GM18861 (cell line): ENCODE measurements at regions not wholly inside any gene's neighbourhood (a gene's known extent, or its start where the extent isn't known, plus 50 kb on each side); places are given as distances from the start of the nearest gene placed in this dataset.
"Not testable (repeated sequence)": the region's sequence is repeated elsewhere in the genome, so short reads cannot be mapped to it uniquely, and the experiment has no call there.

Experiments used
- ATAC-seq: cut with Tn5 transposase; IDR thresholded peaks from one replicate; pipeline ENCODE4 v1.9.1; 2021; ENCODE audit not compliant: unreplicated experiment

- ATAC-seq, result no peak
Observed at GRCh38 chr5:6321078-6321477, 57.3 kb downstream of the MED10 start.

- no peak for ATAC-seq
Observed at GRCh38 chr5:6319116-6319515, 59.2 kb downstream of the MED10 start.

- no peak for ATAC-seq
Observed at GRCh38 chr5:6317116-6317798, 61.1 kb downstream of the MED10 start.

- ATAC-seq, result no peak
Observed at GRCh38 chr5:6315580-6315979, 62.8 kb downstream of the MED10 start.

GRCh38 chr5:6311568-6312501 is 66.5 kb downstream of the MED10 start:
- no peak for ATAC-seq

- no peak for ATAC-seq
Observed at GRCh38 chr5:6309949-6310348, 68.4 kb downstream of the MED10 start.

- no peak for ATAC-seq
Observed at GRCh38 chr5:6308683-6309082, 69.7 kb downstream of the MED10 start.

- ATAC-seq, result no peak
Observed at GRCh38 chr5:6307304-6307703, 71.0 kb downstream of the MED10 start.

- ATAC-seq, result no peak
Observed at GRCh38 chr5:6305853-6306252, 72.5 kb downstream of the MED10 start.

- no peak for ATAC-seq
Observed at GRCh38 chr5:6302684-6303083, 75.7 kb downstream of the MED10 start.

- no peak for ATAC-seq
Observed at GRCh38 chr5:6302075-6302474, 76.3 kb downstream of the MED10 start.

GRCh38 chr5:6296524-6296923 is 81.8 kb downstream of the MED10 start:
- ATAC-seq, result no peak

GRCh38 chr5:6291961-6292360 is 86.4 kb downstream of the MED10 start:
- peak; percentile 40 for ATAC-seq

- no peak for ATAC-seq
Observed at GRCh38 chr5:6289239-6289638, 89.1 kb downstream of the MED10 start.

- ATAC-seq, result no peak
Observed at GRCh38 chr5:6287176-6287575, 91.2 kb downstream of the MED10 start.

- ATAC-seq, result no peak
Observed at GRCh38 chr5:6286404-6286803, 91.9 kb downstream of the MED10 start.

- ATAC-seq, result not testable (repeated sequence)
Observed at GRCh38 chr5:6284491-6284890, 93.9 kb downstream of the MED10 start.

GRCh38 chr5:6282352-6282751 is 96.0 kb downstream of the MED10 start:
- no peak for ATAC-seq

GRCh38 chr5:6281818-6282217 is 96.5 kb downstream of the MED10 start:
- ATAC-seq, result no peak

GRCh38 chr5:6280425-6281100 is 97.8 kb downstream of the MED10 start:
- no peak for ATAC-seq

GRCh38 chr5:6279607-6280006 is 98.7 kb downstream of the MED10 start:
- no peak for ATAC-seq
